ENCODE measurements at regions not wholly inside any gene's neighbourhood (a gene's known extent, or its start where the extent isn't known, plus 50 kb on each side); places are given as distances from the start of the nearest gene placed in this dataset.
"Not testable (repeated sequence)": the region's sequence is repeated elsewhere in the genome, so short reads cannot be mapped to it uniquely, and the experiment has no call there.

DNA sequence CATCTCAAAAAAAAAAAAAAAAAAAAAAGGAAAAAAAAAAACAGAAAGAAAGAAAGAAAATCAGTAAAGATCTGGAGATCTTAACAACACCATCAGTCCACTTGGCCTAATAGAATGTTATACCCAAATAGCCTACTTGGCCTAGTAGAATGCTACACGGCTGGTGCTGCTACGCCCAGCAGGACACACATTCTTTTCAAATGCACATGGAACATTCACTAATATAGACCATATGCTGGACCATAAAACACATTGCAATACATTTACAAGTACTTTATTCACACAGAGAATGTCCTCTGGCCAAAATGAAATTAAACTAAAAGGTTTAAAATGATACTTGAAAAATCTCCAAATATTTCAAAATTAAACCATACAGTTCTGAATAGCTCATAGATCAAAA is 80.0 kb upstream of the TNFAIP3 start:
- DNase-seq = no peak

DNA sequence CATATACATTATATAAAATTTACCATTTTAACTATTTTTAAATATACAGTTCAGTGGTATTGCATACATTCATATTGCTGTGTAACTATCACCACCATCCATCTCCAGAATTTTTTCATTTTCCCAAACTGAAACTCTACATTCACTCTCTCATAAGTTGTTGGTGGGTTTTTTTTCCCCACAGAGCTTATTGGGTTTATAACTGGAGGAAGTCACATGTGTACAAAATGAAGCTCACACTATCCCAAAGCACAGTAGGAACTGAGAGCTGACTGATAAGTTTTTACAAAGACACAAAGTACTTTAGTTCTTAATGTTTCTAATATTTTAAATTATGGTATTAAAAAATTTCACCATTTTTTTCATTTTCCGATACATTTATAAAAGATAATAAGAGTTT is 78.8 kb upstream of the TNFAIP3 start:
- no peak for DNase-seq

DNA sequence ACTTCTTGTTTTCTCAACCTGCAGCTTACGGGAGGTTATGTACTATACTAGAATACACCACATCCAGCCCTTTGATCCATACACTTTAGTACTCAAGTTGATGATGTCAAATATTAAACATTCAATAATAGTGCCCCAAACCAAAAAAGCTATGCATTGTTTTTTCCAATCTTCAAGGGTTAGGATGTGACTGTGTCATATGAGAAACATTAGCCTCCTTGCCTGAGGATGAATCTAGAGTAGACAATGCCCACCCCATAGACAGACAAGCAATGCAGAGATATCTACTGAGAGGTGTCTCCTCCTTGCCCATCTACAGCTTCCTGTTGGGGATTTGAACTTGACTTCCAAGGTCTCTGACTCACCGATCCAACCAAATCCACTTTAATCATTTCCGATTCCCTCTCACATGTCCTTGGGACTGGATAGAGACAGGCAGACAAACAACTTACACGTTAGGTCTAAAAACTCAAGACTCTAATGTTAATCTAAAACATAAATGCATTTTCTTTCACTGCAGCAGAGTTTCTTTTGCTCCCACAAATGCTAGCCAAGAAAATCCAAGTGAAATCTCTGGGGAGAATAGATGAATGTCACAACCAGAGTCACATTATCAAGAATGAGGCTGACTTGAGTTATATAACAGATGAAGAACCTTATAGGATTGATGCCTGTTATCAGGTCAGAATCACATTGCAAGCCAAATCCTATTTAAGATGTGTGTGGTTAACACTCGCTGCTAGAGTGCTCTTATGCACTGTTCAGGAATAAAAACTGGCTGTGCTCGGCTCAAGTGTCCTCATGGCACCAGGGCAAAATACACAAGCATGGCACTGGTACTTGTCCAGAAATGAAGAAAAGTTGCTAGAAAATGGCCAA is 75.5 kb upstream of the TNFAIP3 start:
- no peak for DNase-seq

DNA sequence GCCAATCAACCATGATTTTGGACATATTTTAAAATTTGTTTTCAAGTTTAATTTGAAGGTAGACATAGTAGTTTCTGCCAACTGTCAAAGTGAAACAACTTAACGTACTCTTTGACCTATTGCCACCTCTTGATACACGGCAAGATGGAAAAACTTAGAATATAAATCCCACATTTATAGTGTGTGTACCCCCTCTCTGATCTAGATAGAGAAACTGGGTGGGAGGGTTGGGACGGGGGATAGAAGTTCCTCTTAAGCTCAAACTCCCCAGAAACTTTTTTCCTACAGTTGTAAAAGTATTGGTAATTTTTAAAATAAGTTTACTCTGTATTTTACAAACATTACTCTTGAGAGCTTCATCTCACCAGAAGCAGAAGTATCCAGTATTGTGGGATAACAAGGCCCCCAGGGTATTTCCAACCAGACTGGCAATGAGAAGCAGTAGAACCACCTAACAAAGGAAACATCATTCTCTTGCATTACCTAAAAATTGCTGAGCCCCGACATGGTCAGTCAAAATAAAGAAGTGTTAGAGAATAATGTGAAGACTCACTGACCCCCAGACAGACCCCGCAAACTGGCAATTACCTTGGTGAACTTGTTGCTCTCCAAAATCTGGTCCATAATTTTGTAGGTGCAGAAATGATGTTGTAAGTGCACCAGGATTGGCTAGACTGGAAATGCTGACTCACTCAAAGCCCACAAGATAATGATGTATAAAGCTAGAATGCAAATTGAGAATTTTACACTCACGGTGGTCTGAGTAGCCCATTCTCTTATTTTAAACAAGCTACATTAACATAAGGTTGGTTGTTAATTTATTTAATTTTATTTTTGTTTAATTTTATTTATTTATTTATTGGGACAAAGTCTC is 74.7 kb upstream of the TNFAIP3 start:
- no peak for DNase-seq

DNA sequence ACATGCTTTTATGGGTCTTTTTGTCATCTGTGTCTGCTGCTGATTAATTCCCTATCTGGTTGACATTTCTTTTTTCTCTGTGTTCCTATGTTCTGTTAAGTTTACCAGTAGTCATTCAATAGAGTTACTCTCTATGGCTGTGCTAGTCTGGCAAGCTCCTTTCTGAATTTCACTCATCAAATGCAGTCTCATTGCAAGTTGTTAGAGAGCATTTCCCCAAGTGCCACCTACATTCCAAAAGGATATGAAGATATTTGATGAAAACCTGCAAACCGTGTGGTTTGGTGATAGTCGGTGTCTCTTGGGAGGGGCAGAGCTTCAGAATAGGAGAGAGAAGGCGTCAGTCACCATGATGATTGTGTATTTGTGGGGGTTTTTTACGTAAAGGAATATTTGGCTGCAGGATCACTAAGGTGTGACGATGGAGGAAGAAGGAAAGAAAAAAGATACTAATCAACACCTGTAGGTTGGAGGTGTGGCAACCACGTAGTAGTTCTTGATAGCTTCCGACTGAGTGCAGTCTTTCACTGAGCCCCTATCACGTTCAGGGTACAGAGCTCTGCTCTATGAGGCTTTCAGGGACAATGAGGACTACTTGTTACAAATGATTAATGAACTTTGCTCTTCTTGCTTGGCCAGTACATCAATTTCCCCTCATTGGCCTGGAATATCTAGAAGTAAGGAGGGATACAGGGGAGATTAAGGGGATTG is 73.1 kb upstream of the TNFAIP3 start:
- DNase-seq = no peak

DNA sequence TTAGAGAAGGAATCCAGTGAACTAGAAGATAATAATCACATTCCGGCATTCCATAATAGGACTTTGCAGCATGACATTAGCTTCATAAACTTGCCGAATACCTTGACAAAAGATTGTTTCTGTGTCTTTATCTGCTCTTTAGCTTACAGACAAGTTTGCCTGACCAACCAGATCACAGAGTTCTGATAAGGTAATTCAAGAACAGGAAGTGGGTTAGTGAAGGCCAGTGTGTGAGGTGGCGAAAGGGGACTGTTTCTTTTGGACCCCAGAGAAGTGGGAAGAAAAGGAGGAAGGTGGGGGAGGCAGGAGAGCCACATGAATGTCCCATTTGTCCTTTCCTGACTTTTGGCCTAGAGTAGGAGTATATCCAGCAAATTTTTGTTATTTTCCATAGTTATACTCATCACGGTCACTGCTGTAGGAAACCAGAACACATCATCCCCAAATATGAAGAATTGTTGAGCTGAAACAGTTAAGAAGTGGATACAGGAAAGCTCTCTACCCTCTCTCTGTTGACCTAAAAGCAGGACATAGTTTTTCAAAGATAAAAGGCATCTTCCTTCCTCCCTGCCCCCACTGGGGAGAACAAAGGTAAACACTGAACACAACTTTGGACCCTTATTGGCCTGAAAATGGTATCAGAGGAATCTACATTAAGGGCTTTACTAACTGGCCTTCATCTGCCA is 72.4 kb upstream of the TNFAIP3 start:
- no peak for DNase-seq

DNA sequence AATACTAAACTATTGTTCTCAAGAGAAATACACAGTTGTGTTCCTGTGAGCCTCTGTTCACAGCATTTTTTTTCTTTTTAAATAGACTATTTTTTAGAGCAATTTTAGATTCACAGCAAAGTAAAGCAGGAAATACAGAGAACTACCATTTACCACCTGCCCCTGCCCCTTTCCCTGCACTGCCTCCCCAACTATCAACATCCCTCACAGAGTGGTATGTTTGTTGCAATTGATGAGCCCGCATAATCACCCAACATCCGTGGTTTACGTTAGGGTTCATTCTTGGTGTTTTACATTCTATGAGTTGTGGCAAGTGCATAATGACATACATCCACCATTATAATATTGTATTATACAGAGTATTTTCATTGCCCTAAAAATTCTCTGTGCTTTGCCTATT is 71.6 kb upstream of the TNFAIP3 start:
- no peak for DNase-seq

DNA sequence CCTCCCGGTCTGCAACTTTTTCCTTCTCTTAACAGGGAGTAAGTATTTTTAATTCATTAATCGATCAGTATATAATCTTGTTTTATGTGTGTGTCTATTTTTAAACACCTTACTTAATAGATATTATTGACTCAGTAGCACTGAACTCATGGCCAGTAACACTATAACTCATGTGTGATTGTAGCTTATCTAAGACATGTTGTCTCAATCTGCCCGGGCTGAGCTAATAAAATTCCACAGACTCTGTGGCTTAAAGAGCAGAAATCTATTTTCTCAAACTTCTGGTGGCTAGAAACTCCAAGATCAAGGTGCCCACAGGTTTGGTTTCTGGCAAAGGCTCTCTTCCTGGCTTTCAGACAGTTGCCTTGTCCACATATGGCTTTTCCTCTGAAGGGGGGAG is 68.8 kb upstream of the TNFAIP3 start:
- DNase-seq = no peak

DNA sequence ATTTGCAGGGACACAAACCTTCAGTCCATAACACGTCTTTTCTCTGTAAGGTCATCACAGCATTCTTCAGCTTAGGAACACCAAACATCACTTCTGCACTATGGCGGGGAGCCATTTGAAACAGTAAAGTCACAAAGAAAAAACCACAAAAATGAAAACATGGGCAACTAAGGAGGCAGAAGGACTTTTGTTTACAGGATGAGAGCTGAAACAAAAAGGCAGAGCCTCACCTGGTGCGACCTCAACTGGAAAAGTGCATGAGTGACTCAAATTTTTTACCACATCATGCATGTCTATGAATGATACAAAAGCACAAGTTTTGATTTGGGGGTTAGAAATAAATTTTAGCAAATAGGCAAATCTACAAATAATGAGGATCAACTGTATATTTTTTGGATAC is 68.2 kb upstream of the TNFAIP3 start:
- DNase-seq = no peak

DNA sequence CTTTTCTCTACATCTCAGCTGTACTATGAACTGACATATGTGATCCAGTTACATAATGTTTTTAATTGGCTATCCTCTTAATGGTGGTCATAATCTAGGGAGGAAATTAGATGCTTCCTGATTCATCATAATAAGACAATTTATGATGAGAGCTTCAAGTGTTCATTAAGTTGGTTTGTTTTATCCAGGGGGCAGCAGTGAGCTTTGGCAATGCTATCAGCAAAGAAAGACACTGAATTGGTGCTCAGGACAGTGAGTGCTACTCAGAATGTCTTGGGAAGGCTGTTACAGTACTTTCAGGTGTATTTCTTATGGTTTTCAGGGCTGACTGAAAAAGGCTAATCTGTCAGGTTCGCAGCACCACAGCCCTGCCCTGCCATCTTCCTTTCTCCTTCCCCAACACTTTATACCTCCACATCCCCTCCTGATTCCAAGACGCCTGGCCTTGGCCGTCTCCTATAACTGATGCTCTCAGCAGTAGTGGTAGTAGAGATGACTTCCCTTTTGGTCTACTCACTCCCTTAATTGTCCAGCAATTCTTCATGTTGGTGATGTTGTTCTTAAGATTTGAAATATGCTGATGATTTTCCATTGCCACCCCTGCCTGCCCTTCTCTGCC is 67.0 kb upstream of the TNFAIP3 start:
- DNase-seq = no peak

DNA sequence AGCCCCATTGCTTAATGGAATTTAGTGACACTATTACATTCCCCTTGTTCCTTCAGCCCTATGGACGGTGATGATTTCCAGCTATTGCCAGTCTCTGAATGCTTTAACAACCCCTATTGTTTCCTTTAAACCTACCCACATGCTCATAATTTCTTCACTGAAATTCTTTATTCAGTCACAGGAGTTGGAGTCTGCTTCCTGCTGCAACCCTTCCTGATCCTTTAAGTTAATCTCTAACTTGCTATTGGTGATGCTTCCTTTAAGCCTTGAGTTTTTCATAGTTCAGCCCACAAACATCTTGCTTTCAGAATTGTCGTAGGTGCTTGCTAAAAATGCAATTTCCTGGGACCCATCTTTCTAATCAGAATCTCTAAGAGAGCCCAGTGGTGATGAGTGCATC is 66.3 kb upstream of the TNFAIP3 start:
- DNase-seq = no peak

DNA sequence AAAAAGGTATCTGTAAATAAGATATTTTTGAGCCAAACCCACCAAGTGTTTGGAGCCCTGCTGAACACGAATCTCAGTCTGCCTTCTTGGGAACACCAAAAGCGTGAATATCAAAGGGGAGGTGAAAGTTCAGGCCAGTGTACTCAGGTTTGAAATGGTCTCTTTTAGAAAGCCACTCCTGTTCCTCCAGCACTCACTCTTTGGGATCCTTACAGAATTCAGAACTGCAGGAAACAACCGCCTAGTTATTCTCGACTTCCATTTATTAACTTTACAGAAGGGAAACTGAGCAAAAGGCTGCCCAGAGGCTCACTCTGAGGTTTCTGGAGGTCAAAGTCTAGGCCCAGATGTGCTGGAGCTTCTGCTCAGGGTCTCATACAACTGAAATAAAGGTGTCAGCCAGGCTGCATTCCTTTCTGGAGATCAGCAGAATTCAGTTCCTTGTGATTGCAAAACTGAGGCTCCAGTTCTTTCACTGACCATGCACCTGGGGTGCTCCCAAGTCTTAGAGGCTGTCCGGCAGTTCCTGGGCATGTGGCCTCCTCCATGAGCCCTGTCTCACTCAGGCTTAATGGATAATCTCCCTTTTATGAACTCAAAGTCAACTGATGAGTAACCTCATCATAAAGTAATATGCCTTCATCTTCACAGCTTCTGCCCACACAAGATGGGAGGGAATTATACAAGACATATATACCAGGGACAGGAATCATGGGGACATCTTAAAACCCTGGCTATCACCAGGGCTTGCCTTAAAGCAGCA is 65.5 kb upstream of the TNFAIP3 start:
- DNase-seq = no peak

DNA sequence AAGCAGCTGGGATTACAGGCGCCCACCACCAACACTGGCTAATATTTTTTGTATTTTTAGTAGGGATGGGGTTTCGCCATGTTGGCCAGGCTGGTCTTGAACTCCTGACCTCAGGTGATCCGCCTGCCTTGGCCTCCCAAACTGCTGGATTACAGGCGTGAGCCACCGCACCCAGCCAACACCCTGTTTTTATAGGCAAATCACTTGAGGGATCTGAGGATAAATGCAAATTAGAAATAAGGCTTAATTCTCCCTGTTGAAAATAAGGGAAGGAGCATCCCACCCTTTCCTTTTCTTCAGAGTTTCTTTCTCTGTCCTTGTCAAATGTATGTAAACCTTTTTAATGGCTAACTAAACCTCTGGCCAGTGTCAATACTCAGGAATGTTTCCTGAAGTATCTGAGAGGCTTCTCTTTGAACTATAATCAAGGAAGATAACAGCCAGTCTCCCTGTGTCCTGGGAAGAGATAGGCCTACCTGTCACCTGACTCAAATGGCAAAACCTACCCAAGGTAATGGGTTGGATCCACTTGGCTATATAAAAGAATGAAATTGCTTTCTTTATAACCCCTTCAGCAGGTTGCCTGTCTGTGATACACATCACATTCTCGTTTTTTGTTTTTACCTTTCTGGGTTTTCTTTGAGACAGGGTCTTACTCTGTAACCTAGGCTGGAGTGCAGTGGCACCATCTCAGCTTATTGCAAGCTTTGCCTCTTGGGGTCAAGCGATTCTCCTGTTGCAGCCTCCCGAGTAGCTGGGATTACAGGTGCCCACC is 64.5 kb upstream of the TNFAIP3 start:
- no peak for DNase-seq

DNA sequence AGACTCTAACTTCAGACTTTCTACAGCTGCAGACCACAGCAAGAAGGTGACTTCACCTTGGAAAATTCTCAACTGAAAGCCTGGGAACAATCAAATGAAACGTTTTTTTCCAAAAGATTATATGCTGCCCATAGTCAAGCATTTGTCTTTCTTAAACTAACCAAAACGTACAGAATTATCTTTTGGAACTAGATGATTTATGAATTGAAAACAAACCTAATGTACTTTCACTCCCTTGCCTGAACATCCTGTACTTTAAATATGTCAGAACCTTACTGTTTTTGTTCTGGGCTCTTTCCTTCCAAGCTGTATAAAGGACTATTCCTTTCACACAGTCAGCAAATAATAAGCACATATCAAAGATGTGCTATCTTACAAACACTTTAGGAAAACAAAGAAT is 62.4 kb upstream of the TNFAIP3 start:
- no peak for DNase-seq

DNA sequence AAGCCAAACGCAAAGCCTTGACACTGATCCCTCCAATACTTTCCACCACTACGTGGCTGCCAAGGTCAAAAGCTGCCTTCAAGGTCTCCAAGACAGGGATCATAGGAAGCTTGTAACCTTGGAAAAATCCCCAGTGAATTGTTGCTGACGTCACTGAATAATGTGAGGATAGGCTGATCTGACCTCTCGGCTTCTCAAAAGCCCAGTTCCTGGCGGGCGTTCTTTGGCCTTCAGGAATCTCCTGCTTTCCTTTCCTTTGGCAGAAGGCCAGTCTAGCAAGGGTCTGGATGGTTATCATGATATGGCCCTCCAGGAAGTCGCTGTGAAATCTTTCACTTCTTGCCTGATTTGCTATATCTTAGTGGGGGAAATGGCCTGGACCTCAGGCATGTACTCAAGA is 61.4 kb upstream of the TNFAIP3 start:
- no peak for DNase-seq

DNA sequence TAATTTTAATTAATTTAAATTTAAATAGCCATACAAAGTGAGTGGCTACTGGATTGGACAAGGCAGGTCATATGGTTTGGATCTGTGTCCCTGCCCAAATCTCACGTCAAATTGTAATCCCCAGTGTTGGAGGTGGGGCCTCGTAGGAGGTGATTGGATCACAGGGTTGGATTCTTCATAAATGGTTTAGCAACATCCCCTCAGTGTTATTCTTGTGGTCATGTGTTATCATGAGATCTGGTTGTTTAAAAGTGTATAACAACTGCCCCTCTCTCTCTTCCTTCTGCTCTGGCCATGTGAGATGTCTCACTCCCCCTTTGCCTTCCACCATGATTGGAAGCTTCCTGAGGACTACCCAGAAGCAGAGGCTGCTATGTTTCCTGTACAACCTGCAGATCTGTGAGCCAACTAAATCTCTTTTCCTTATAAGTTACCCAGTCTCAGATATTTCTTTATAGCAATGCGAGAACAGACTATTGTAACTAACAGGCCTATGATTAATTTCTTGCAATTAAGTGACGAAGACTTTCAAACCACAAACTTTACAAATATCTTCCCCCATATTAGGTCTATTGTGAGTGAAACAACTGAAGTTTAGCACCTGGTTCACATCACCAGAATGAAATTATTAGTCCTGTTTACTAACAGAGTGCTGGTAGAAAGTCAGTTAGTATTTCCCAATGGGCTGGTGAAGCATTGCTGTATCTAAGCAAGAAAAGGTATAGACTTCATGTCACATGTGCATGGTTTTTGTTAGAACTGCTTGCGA is 60.0 kb upstream of the TNFAIP3 start:
- no peak for DNase-seq

DNA sequence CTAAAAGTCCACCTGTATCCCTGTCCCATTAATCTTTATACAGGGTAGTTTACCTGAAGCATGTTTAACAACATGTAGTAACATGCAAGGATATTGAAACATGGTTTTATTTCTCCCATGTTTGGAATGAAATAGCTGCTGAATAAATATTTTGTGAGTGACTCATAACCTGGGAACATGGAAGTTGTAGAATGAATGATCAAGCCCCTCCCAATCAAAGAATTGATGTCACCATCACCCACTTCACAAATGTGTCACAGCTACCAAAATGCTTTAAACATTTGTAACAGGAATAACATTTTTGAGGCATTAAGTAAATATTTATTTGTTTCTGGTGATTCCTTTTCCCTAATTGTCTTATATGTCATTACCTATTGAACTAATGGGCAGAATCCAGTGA is 58.9 kb upstream of the TNFAIP3 start:
- DNase-seq = no peak

DNA sequence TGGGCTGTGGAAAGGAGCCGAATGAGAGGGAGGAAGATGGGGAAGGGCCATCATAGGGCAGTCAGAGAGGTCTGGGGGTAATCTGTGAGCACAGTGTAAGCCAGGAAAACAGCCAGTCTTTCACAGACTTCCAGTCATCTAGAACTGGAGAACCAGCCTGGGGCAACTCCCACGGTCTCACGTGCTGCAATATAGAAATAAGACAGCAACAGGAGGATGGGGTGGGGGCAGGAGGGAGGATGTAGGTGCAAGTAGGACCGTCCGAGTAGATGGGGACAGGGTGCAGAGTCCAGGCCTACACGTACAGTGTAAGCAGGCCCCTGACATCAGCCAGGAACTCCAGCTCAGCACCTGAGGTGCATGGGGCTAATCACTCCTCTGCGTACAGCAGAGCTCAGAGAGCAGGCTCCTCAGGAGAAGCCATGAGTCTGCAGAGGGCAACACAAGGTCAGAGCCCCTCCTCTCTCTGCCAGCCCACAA is 58.2 kb upstream of the TNFAIP3 start:
- no peak for DNase-seq

DNA sequence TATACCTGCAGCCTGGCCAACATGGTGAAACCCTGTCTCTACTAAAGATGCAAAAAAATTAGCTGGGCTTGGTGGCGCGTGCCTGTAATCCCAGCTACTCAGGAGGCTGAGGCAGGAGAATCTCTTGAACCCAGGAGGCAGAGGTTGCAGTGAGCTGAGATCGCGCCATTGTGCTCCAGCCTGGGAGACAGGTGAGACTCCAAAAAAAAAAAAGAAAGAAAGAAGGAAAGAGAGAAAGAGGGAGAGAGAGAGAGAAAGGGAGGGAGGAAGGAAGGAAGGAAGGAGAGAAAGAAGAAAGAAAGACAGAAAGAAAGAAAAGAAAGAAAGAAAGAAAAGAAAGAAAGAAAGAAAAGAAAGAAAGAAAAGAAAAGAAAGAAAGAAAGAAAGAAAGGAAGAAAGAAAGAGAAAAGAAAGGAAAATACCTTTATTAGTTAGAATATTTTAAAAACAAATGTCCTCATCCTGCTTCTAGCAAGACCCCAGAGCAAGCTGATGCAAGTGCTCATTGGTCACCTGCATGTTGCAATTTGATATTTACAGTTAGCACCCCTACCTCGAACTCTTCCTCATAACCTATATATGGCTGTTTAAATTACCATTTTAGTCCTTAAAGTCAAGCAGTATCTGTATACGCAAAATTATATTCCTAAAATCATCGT is 57.0 kb upstream of the TNFAIP3 start:
- DNase-seq = not testable (repeated sequence)
